ENCODE measurements at regions not wholly inside any gene's neighbourhood (a gene's known extent, or its start where the extent isn't known, plus 50 kb on each side); places are given as distances from the start of the nearest gene placed in this dataset.
"Not testable (repeated sequence)": the region's sequence is repeated elsewhere in the genome, so short reads cannot be mapped to it uniquely, and the experiment has no call there.

- DNase-seq: no peak
- no peak for TF ChIP-seq EZH2 (IDR thresholded peaks at IDR 0.05; ENCODE audit: borderline replicate concordance, low read depth, low read length, severe bottlenecking)
- TF ChIP-seq CTCF (IDR thresholded peaks at IDR 0.05; ENCODE audit: borderline replicate concordance, extremely low read depth, low read length, poor library complexity, severe bottlenecking): no peak
- Histone ChIP-seq H3K36me3 (ENCODE audit: insufficient read depth, low read length) (no peaks in the 10 kb centered on the region), H3K4me1 (ENCODE audit: insufficient read depth, low read length) (no peaks in the 10 kb centered on the region), H3K4me2 (ENCODE audit: insufficient read depth, low read length) (no peak overlapping the region), H4K20me1 (ENCODE audit: insufficient read depth, low read length) (no peaks in the 10 kb centered on the region), H3K27ac (ENCODE audit: low read length) (no peak overlapping the region), H3K79me2 (ENCODE audit: insufficient read depth, low read length) (no peaks in the 10 kb centered on the region), H3K27me3 (ENCODE audit: insufficient read depth, low read length, poor library complexity) (no peaks in the 10 kb centered on the region), H3K9me3 (ENCODE audit: insufficient read depth, low read length, severe bottlenecking) (no peaks in the 10 kb centered on the region), H3K4me3 (ENCODE audit: low read depth in 1 of 2, low read length in 2 of 2) (no peak overlapping the region), H2AFZ (ENCODE audit: low read depth, low read length) (no peak overlapping the region), H3K9ac (ENCODE audit: low read depth, low read length) (no peak overlapping the region)
- no peak for ATAC-seq (ENCODE audit: insufficient read depth, low read depth)
Observed at GRCh38 chr17:27158382-27158781, 135.5 kb upstream of the WSB1 start.

GRCh38 chr17:27180322-27180721 lies 113.6 kb upstream of the WSB1 start:
- Histone ChIP-seq H2AFZ (ENCODE audit: low read depth, low read length) (no peak overlapping the region), H3K4me1 (ENCODE audit: insufficient read depth, low read length) (no peaks in the 10 kb centered on the region), H3K9me3 (ENCODE audit: insufficient read depth, low read length, severe bottlenecking) (peaks cover 8% of the 10 kb centered on the region), H3K9ac (ENCODE audit: low read depth, low read length) (no peak overlapping the region), H3K4me2 (ENCODE audit: insufficient read depth, low read length) (no peak overlapping the region), H3K79me2 (ENCODE audit: insufficient read depth, low read length) (no peaks in the 10 kb centered on the region), H4K20me1 (ENCODE audit: insufficient read depth, low read length) (no peaks in the 10 kb centered on the region), H3K36me3 (ENCODE audit: insufficient read depth, low read length) (no peaks in the 10 kb centered on the region), H3K27ac (ENCODE audit: low read length) (no peak overlapping the region), H3K27me3 (ENCODE audit: insufficient read depth, low read length, poor library complexity) (no peaks in the 10 kb centered on the region), H3K4me3 (ENCODE audit: low read depth in 1 of 2, low read length in 2 of 2) (no peak overlapping the region)
- DNase-seq (no peak), ATAC-seq (ENCODE audit: insufficient read depth, low read depth) (no peak)
- TF ChIP-seq EZH2 (IDR thresholded peaks at IDR 0.05; ENCODE audit: borderline replicate concordance, low read depth, low read length, severe bottlenecking) (no peak), CTCF (IDR thresholded peaks at IDR 0.05; ENCODE audit: borderline replicate concordance, extremely low read depth, low read length, poor library complexity, severe bottlenecking) (no peak)

GRCh38 chr17:27181379-27181925 lies 112.5 kb upstream of the WSB1 start:
- not testable (repeated sequence) for H3K79me2 ChIP-seq (ENCODE audit: insufficient read depth, low read length); H3K27me3 ChIP-seq (ENCODE audit: insufficient read depth, low read length, poor library complexity); H3K9me3 ChIP-seq (ENCODE audit: insufficient read depth, low read length, severe bottlenecking); H2AFZ ChIP-seq (ENCODE audit: low read depth, low read length); H3K4me1 ChIP-seq (ENCODE audit: insufficient read depth, low read length); H3K9ac ChIP-seq (ENCODE audit: low read depth, low read length); H4K20me1 ChIP-seq (ENCODE audit: insufficient read depth, low read length); H3K4me3 ChIP-seq (ENCODE audit: low read depth in 1 of 2, low read length in 2 of 2); H3K36me3 ChIP-seq (ENCODE audit: insufficient read depth, low read length); ATAC-seq (ENCODE audit: insufficient read depth, low read depth); H3K4me2 ChIP-seq (ENCODE audit: insufficient read depth, low read length); H3K27ac ChIP-seq (ENCODE audit: low read length); DNase-seq

GRCh38 chr17:27181935-27182334 lies 112.0 kb upstream of the WSB1 start:
- H3K27me3 ChIP-seq (ENCODE audit: insufficient read depth, low read length, poor library complexity): no peaks in the 10 kb centered on the region
- no peak overlapping the region for H3K27ac ChIP-seq (ENCODE audit: low read length)
- H3K4me1 ChIP-seq (ENCODE audit: insufficient read depth, low read length): no peaks in the 10 kb centered on the region
- no peaks in the 10 kb centered on the region for H3K36me3 ChIP-seq (ENCODE audit: insufficient read depth, low read length)
- no peaks in the 10 kb centered on the region for H4K20me1 ChIP-seq (ENCODE audit: insufficient read depth, low read length)
- H2AFZ ChIP-seq (ENCODE audit: low read depth, low read length): no peak overlapping the region
- ATAC-seq (ENCODE audit: insufficient read depth, low read depth): no peak
- no peaks in the 10 kb centered on the region for H3K79me2 ChIP-seq (ENCODE audit: insufficient read depth, low read length)
- peaks cover 8% of the 10 kb centered on the region for H3K9me3 ChIP-seq (ENCODE audit: insufficient read depth, low read length, severe bottlenecking)
- no peak overlapping the region for H3K9ac ChIP-seq (ENCODE audit: low read depth, low read length)
- no peak for TF ChIP-seq CTCF (IDR thresholded peaks at IDR 0.05; ENCODE audit: borderline replicate concordance, extremely low read depth, low read length, poor library complexity, severe bottlenecking)
- no peak for TF ChIP-seq EZH2 (IDR thresholded peaks at IDR 0.05; ENCODE audit: borderline replicate concordance, low read depth, low read length, severe bottlenecking)
- no peak overlapping the region for H3K4me3 ChIP-seq (ENCODE audit: low read depth in 1 of 2, low read length in 2 of 2)
- no peak for DNase-seq
- H3K4me2 ChIP-seq (ENCODE audit: insufficient read depth, low read length): no peak overlapping the region

Data from DND-41 (cell line).